Thyroid gland (tissue), 4 donors: ENCODE measurements at regions not wholly inside any gene's neighbourhood (a gene's known extent, or its start where the extent isn't known, plus 50 kb on each side); places are given as distances from the start of the nearest gene placed in this dataset.
A peak's percentile ranks its signal among the peaks of the same experiment; 100 is the strongest.

ENCODE experiments used
- DNase-seq, 2 donors: peaks; one replicate each; pipeline ENCODE4 v3.0.0-alpha.2; 2019
- H3K27ac ChIP-seq, 3 donors: fragments of 200-600 bp; sonication (generic); 1 replicate in 2 of 3; 2 replicates in 1 of 3; pipeline ENCODE4 v1.5.1; 2016 to 2019; ENCODE audit warnings: mild to moderate bottlenecking in 1 of 3, moderate library complexity in 1 of 3
- H3K27me3 ChIP-seq: fragments of 200-600 bp; sonication (generic); one replicate; pipeline ENCODE4 v1.5.1; 2019
- H3K36me3 ChIP-seq, 2 donors: fragments of 200-600 bp; sonication (generic); one replicate each; pipeline ENCODE4 v1.5.1; 2016 to 2019
- H3K4me1 ChIP-seq, 2 donors: fragments of 200-600 bp; sonication (generic); one replicate each; pipeline ENCODE4 v1.5.1; 2017 to 2019
- H3K4me3 ChIP-seq, 3 donors: fragments of 200-600 bp; sonication (generic); replicated peaks in 1 of 3; 1 replicate in 2 of 3; 2 replicates in 1 of 3; pipeline ENCODE4 v1.5.1; 2016; ENCODE audit warnings: mild to moderate bottlenecking in 1 of 3
- H3K9me3 ChIP-seq: fragments of 200-600 bp; sonication (generic); one replicate; pipeline ENCODE4 v1.5.1; 2017
- CTCF ChIP-seq, 6 experiments: fragments of 200-600 bp in 3 of 6; fragments of 450-650 bp in 3 of 6; sonication (generic) in 3 of 6; IDR thresholded peaks; one replicate each; pipeline ENCODE4 v1.5.1; 2016 to 2019; ENCODE audit warnings: antibody characterized with exemption in 6 of 6, mild to moderate bottlenecking in 2 of 6, inconsistent platforms in 1 of 6, moderate library complexity in 1 of 6
- POLR2A ChIP-seq, 2 donors: fragments of 450-650 bp; IDR thresholded peaks; one replicate each; pipeline ENCODE4 v1.6.1; 2017; ENCODE audit warnings: antibody characterized with exemption in 2 of 2, mild to moderate bottlenecking in 2 of 2, moderate library complexity in 1 of 2
- WGBS, 2 donors: methylation state at CpG; one replicate each; pipeline ENCODE4 v1.1.5; 2017; 5-methylcytosine and 5-hydroxymethylcytosine counted together
- intact Hi-C: fragments of 100-400 bp; cut with DNase I; formaldehyde crosslinking; loops from one replicate; pipeline ENCODE4 v1.15.1; 2023

GRCh38 chr1:185566995-185567394, 167.2 kb upstream of the HMCN1 start:
- TF ChIP-seq CTCF (IDR thresholded peaks at IDR 0.05): no peak
- no peak for TF ChIP-seq POLR2A (IDR thresholded peaks at IDR 0.05)
- Histone ChIP-seq H3K36me3 (no peaks in the 10 kb centered on the region), H3K4me3 (no peak overlapping the region), H3K27me3 (no peaks in the 10 kb centered on the region), H3K9me3 (no peaks in the 10 kb centered on the region), H3K27ac (no peak overlapping the region), H3K4me1 (no peaks in the 10 kb centered on the region)
- intact Hi-C loops: no loop called here
- DNase-seq: no peak
- WGBS, 2 donors: 8 to 25% methylated on average over 4 of the region's 4 CpGs

- no peak for TF ChIP-seq CTCF (IDR thresholded peaks at IDR 0.05)
- TF ChIP-seq POLR2A (IDR thresholded peaks at IDR 0.05): no peak
Measured at GRCh38 chr1:185565302-185565701, 168.9 kb upstream of the HMCN1 start.

GRCh38 chr1:185564816-185565215, 169.4 kb upstream of the HMCN1 start:
- DNase-seq: no peak
- intact Hi-C loops: no loop called here
- H3K9me3 ChIP-seq: no peaks in the 10 kb centered on the region
- no peaks in the 10 kb centered on the region for H3K36me3 ChIP-seq
- H3K27me3 ChIP-seq: no peaks in the 10 kb centered on the region
- no peak overlapping the region for H3K4me3 ChIP-seq
- no peaks in the 10 kb centered on the region for H3K4me1 ChIP-seq
- no peak for TF ChIP-seq POLR2A (IDR thresholded peaks at IDR 0.05)
- no peak for TF ChIP-seq CTCF (IDR thresholded peaks at IDR 0.05)
- 93 to 100% methylated on average over 1 of the region's 1 CpG for WGBS, 2 donors
- H3K27ac ChIP-seq: no peak overlapping the region

More at GRCh38 chr1:185565302-185565701, 168.9 kb upstream of the HMCN1 start:
- Histone ChIP-seq H3K9me3 (no peaks in the 10 kb centered on the region), H3K4me1 (no peaks in the 10 kb centered on the region), H3K27me3 (no peaks in the 10 kb centered on the region), H3K4me3 (no peak overlapping the region), H3K27ac (no peak overlapping the region), H3K36me3 (no peaks in the 10 kb centered on the region)
- intact Hi-C loops: no loop called here
- 37 to 41% methylated on average over 5 of the region's 5 CpGs for WGBS, 2 donors
- DNase-seq: peak; percentile 24 to 37

- H3K27ac ChIP-seq: no peak overlapping the region
- intact Hi-C loops: no loop called here
Measured at GRCh38 chr1:185562461-185563359, 171.5 kb upstream of the HMCN1 start.

More at GRCh38 chr1:185562461-185563359, 171.5 kb upstream of the HMCN1 start:
- Histone ChIP-seq H3K9me3 (no peaks in the 10 kb centered on the region), H3K27me3 (no peaks in the 10 kb centered on the region), H3K36me3 (no peaks in the 10 kb centered on the region), H3K4me3 (no peak overlapping the region), H3K4me1 (no peaks in the 10 kb centered on the region)
- TF ChIP-seq POLR2A (IDR thresholded peaks at IDR 0.05): no peak
- no peak for TF ChIP-seq CTCF (IDR thresholded peaks at IDR 0.05)
- WGBS, 2 donors: 81 to 84% methylated on average over 6 of the region's 6 CpGs
- no peak for DNase-seq
